Heart left ventricle (tissue), 16 donors: ENCODE measurements at regions not wholly inside any gene's neighbourhood (a gene's known extent, or its start where the extent isn't known, plus 50 kb on each side); places are given as distances from the start of the nearest gene placed in this dataset.
"Not testable (repeated sequence)": the region's sequence is repeated elsewhere in the genome, so short reads cannot be mapped to it uniquely, and the experiment has no call there.

Experiments
- ATAC-seq, 4 donors: fragments of 200-7000 bp; cut with Tn5 transposase; one replicate each; pipeline ENCODE4 v1.9.1; 2020 to 2022; ENCODE audit warnings: moderate library complexity in 4 of 4, mild to moderate bottlenecking in 3 of 4, moderate number of reproducible peaks in 1 of 4
- DNase-seq, 5 donors: peaks; one replicate each; pipeline ENCODE4 v3.0.0-alpha.2; 2020
- H3K27ac ChIP-seq, 12 donors: fragments of 200-600 bp; sonication (generic) in 4 of 12; one replicate each; pipeline versions ENCODE4 v1.5.0 to v1.8.0; 2016 to 2022; ENCODE audit warnings: mild to moderate bottlenecking in 2 of 12
- H3K27me3 ChIP-seq, 9 donors: fragments of 200-600 bp; sonication (generic) in 2 of 9; one replicate each; pipeline versions ENCODE4 v1.5.1 to v1.8.0; 2016 to 2022; ENCODE audit warnings: mild to moderate bottlenecking in 3 of 9
- H3K36me3 ChIP-seq, 9 donors: fragments of 200-600 bp; sonication (generic) in 2 of 9; one replicate each; pipeline versions ENCODE4 v1.5.0 to v1.8.0; 2018 to 2022; ENCODE audit warnings: mild to moderate bottlenecking in 2 of 9
- H3K4me1 ChIP-seq, 12 donors: fragments of 200-600 bp; sonication (generic) in 4 of 12; one replicate each; pipeline versions ENCODE4 v1.5.0 to v1.8.0; 2016 to 2022; ENCODE audit warnings: mild to moderate bottlenecking in 3 of 12
- H3K4me3 ChIP-seq, 12 donors: fragments of 200-600 bp; sonication (generic) in 4 of 12; one replicate each; pipeline versions ENCODE4 v1.5.0 to v1.8.0; 2017 to 2022; ENCODE audit warnings: mild to moderate bottlenecking in 9 of 12, moderate library complexity in 4 of 12
- H3K9me3 ChIP-seq, 12 donors: fragments of 200-600 bp; sonication (generic) in 4 of 12; one replicate each; pipeline versions ENCODE4 v1.5.0 to v1.8.0; 2016 to 2022; ENCODE audit warnings: mild to moderate bottlenecking in 1 of 12
- CTCF ChIP-seq, 12 donors: fragments of 200-600 bp; sonication (generic) in 4 of 12; IDR thresholded peaks; one replicate each; pipeline versions ENCODE4 v1.5.0 to v1.8.0; 2018 to 2022; ENCODE audit warnings: antibody characterized with exemption in 12 of 12, mild to moderate bottlenecking in 5 of 12
- WGBS, 4 donors: extraction: QIAGEN DNeasy Blood & Tissue Kit in 2 of 4; methylation state at CpG; one replicate each; pipeline versions ENCODE4 v1.1.5 to v1.1.7; 2013 to 2018; 5-methylcytosine and 5-hydroxymethylcytosine counted together
- intact Hi-C, 10 donors: fragments of 100-400 bp; cut with DNase I; formaldehyde crosslinking; loops; one replicate each; pipeline versions ENCODE4 v1.11.1 to v1.14.2; 2022
- donor health status: ischemic (EF 13 %, LVEDD 7.1; RV severe dilation, severe dysfunction).
- donor health status: healthy with polysubstance abuse.
- donor health status: DM: no; HTN: yes; CAD: no.
- donor health status: DM: no; HTN: no; CAD: no.
- donor health status: ischemic (EF 25% LVEDD 6.9; RV normal size, moderate dysfunction).
- donor health status: ischemic (EF 25% LVEDD 5.7; RV mildly dilated, moderate dysfunction).
- donor health status: healthy.
- donor health status: DM: yes; HTN: yes; CAD: no.
- donor health status: ischemic (EF 35%, LVEDD 5.7; RV mildly dilated, moderate dysfunction).
- donor health status: nonischemic (EF 11% LVEDD 7.7; RV severe dilation, severe dysfunction).
- donor health status: DM: yes; HTN: yes; CAD: no.
- donor health status: PGD.
- donor health status: ischemic (EF 29% LVEDD 5.4; RV normal size, mild dysfunction).
- donor health status: nonischemic (EF 23%, LVEDD 6.1; RV moderate dilation, normal function).

- ATAC-seq, H3K9me3 ChIP-seq, H3K4me1 ChIP-seq, H3K27me3 ChIP-seq, H3K36me3 ChIP-seq, H3K27ac ChIP-seq, DNase-seq, H3K4me3 ChIP-seq, intact Hi-C loops: not testable (repeated sequence)
- no CpG with 5 or more reads among the region's 3 CpGs for WGBS, 4 donors
Measured at GRCh38 chr2:89196719-89197118, 505.2 kb downstream of the RPIA start.

GRCh38 chr2:89198026-89198425 lies 506.6 kb downstream of the RPIA start:
- DNase-seq, H3K27ac ChIP-seq, H3K9me3 ChIP-seq, H3K4me1 ChIP-seq, intact Hi-C loops, H3K36me3 ChIP-seq, H3K27me3 ChIP-seq, H3K4me3 ChIP-seq, ATAC-seq: not testable (repeated sequence)
- WGBS, 4 donors = 77 to 85% (median 83%) methylated on average over 7 of the region's 7 CpGs

- ATAC-seq = not testable (repeated sequence)
Measured at GRCh38 chr2:89199453-89200246, 508.2 kb downstream of the RPIA start.

GRCh38 chr2:89200247-89200527 lies 508.7 kb downstream of the RPIA start:
- H3K9me3 ChIP-seq, ATAC-seq, H3K27ac ChIP-seq, intact Hi-C loops, DNase-seq, H3K36me3 ChIP-seq, H3K4me1 ChIP-seq, H3K27me3 ChIP-seq, H3K4me3 ChIP-seq: not testable (repeated sequence)
- WGBS, 4 donors = 73 to 83% (median 81%) methylated on average over 4 of the region's 4 CpGs

More at GRCh38 chr2:89199453-89200246, 508.2 kb downstream of the RPIA start:
- H3K9me3 ChIP-seq, H3K4me1 ChIP-seq, DNase-seq, H3K27me3 ChIP-seq, intact Hi-C loops, H3K4me3 ChIP-seq, H3K36me3 ChIP-seq, H3K27ac ChIP-seq: not testable (repeated sequence)

- ATAC-seq, H3K9me3 ChIP-seq, H3K27ac ChIP-seq, H3K36me3 ChIP-seq, intact Hi-C loops, H3K27me3 ChIP-seq, H3K4me1 ChIP-seq, DNase-seq, H3K4me3 ChIP-seq: not testable (repeated sequence)
- 0 to 45% (median 34%) methylated on average over 1 of the region's 1 CpG for WGBS, 4 donors
Measured at GRCh38 chr2:89202518-89202917, 511.0 kb downstream of the RPIA start.

GRCh38 chr2:89205153-89205552 lies 513.7 kb downstream of the RPIA start:
- ATAC-seq, H3K36me3 ChIP-seq, H3K27ac ChIP-seq, H3K27me3 ChIP-seq, H3K4me1 ChIP-seq, intact Hi-C loops, H3K4me3 ChIP-seq, H3K9me3 ChIP-seq: not testable (repeated sequence)
- peak; percentile 20 to 54 (median 38) for TF ChIP-seq CTCF (IDR thresholded peaks at IDR 0.05)
- DNase-seq = peak; percentile 10 to 68 (median 23)
- WGBS, 4 donors = 26 to 30% (median 27%) methylated on average over 10 to 11 of the region's 11 CpGs

- H3K4me3 ChIP-seq, H3K27me3 ChIP-seq, intact Hi-C loops, H3K9me3 ChIP-seq, H3K36me3 ChIP-seq, H3K27ac ChIP-seq, H3K4me1 ChIP-seq: not testable (repeated sequence)
- peak in 2 of 4 donors; percentile 56 to 88 for ATAC-seq
- peak in 1 of 5 donors; percentile 25 for DNase-seq
- 43 to 59% (median 47%) methylated on average over 9 of the region's 9 CpGs for whole genome bisulfite sequencing, 4 donors
Measured at GRCh38 chr2:89208144-89208932, 516.9 kb downstream of the RPIA start.
